ENCODE measurements at regions not wholly inside any gene's neighbourhood (a gene's known extent, or its start where the extent isn't known, plus 50 kb on each side); places are given as distances from the start of the nearest gene placed in this dataset.

DNA sequence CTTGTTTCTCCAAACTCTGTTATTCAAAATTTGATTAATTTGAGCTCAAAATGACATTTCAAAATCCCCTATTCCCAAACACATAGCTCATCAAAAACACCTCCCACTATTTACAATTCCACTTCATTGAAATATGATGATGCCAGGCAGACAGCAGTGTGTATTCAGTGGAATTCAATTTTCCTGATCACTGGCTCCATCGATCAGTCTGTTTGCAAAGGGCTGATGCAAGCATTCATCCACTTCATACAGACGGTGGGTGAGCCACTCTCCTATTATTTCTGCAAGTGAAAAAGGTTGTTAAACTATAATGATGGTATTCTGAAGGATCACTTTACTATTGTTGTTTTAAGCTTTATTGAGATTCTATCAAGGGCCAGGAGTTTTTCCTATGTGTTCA, 90.7 kb downstream of the RTP4 start:
- no peak overlapping the region for H3K4me2 ChIP-seq (ENCODE audit: insufficient read depth, low read length)
- DNase-seq (ENCODE audit: low read depth, low spot score) (no peak), FAIRE-seq (no peak)
- intact Hi-C loops (cut with micrococcal nuclease) (no loop called here), dilution Hi-C loops (cut with MboI; ENCODE audit: extremely low pct_ligation_motif_present, low sequenced_read_pairs) (no loop called here)
- no peaks in the 10 kb centered on the region for H3K9me1 ChIP-seq (replicated peaks; ENCODE audit: control insufficient read depth, extremely low read depth, insufficient read depth, low read length)
- no peaks in the 10 kb centered on the region for H3K36me3 ChIP-seq (ENCODE audit: control insufficient read depth in 2 of 2, extremely low read depth in 1 of 2, insufficient read depth in 2 of 2, low read length in 2 of 2)
- CTCF ChIA-PET: no interaction called here
- H3K79me2 ChIP-seq (ENCODE audit: control insufficient read depth, insufficient read depth, low read length): no peaks in the 10 kb centered on the region
- H3K4me1 ChIP-seq (ENCODE audit: control insufficient read depth, extremely low read depth, insufficient read depth, low read length): no peaks in the 10 kb centered on the region
- H4K20me1 ChIP-seq (replicated peaks; ENCODE audit: control insufficient read depth, extremely low read depth, insufficient read depth, low read length): no peaks in the 10 kb centered on the region
- TF ChIP-seq POLR2AphosphoS5 (IDR thresholded peaks at IDR 0.05; ENCODE audit: insufficient read depth, low read depth, low read length) (no peak), GATA2 (IDR thresholded peaks at IDR 0.05; ENCODE audit: insufficient read depth, insufficient read length, low read depth, low read length) (no peak), JUN (IDR thresholded peaks at IDR 0.05; ENCODE audit: borderline replicate concordance, insufficient read depth, insufficient read length, low read depth) (no peak), POLR2A (IDR thresholded peaks at IDR 0.05; ENCODE audit: low read depth, low read length) (no peak), EZH2 (IDR thresholded peaks at IDR 0.05; ENCODE audit: borderline replicate concordance, low read depth, low read length, severe bottlenecking) (no peak), MYC (IDR thresholded peaks at IDR 0.05; ENCODE audit: low read depth, low read length) (no peak), FOS (IDR thresholded peaks at IDR 0.05; ENCODE audit: borderline replicate concordance, insufficient read depth, low read length) (no peak)
- TF ChIP-seq, protein P1, sequence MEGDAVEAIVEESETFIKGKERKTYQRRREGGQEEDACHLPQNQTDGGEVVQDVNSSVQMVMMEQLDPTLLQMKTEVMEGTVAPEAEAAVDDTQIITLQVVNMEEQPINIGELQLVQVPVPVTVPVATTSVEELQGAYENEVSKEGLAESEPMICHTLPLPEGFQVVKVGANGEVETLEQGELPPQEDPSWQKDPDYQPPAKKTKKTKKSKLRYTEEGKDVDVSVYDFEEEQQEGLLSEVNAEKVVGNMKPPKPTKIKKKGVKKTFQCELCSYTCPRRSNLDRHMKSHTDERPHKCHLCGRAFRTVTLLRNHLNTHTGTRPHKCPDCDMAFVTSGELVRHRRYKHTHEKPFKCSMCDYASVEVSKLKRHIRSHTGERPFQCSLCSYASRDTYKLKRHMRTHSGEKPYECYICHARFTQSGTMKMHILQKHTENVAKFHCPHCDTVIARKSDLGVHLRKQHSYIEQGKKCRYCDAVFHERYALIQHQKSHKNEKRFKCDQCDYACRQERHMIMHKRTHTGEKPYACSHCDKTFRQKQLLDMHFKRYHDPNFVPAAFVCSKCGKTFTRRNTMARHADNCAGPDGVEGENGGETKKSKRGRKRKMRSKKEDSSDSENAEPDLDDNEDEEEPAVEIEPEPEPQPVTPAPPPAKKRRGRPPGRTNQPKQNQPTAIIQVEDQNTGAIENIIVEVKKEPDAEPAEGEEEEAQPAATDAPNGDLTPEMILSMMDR (IDR thresholded peaks at IDR 0.05; ENCODE audit: extremely low read depth in 1 of 2, insufficient read depth in 1 of 2, low read depth in 1 of 2, low read length in 2 of 2): no peak
- TF ChIP-seq, protein P2, sequence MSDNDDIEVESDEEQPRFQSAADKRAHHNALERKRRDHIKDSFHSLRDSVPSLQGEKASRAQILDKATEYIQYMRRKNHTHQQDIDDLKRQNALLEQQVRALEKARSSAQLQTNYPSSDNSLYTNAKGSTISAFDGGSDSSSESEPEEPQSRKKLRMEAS (IDR thresholded peaks at IDR 0.05; ENCODE audit: insufficient read depth, insufficient read length): no peak
- no TSS peak for BruUV-seq (replicated peaks)
- H2AFZ ChIP-seq (ENCODE audit: low read depth, low read length): no peak overlapping the region
- POLR2A ChIA-PET: no interaction called here
- no peak overlapping the region for H3K9ac ChIP-seq (replicated peaks; ENCODE audit: extremely low read depth, insufficient read depth, low read length)
- no peaks in the 10 kb centered on the region for H3K9me3 ChIP-seq (replicated peaks; ENCODE audit: control insufficient read depth, insufficient read depth, low read length)
- H3K27me3 ChIP-seq (ENCODE audit: control insufficient read depth in 2 of 2, insufficient read depth in 2 of 2, low read length in 2 of 2): no peaks in the 10 kb centered on the region
- no peak overlapping the region for H3K27ac ChIP-seq (ENCODE audit: insufficient read depth, low read depth, low read length)
- no peak overlapping the region for H3K4me3 ChIP-seq (replicated peaks in 1 of 3; ENCODE audit: insufficient read depth in 1 of 3, low read depth in 1 of 3, low read length in 3 of 3)
